ENCODE measurements at regions not wholly inside any gene's neighbourhood (a gene's known extent, or its start where the extent isn't known, plus 50 kb on each side); places are given as distances from the start of the nearest gene placed in this dataset.

GRCh38 chr20:18913701-18914100, 100.1 kb downstream of the SCP2D1 start:
- H3K27ac ChIP-seq = no peak overlapping the region
- H3K9me3 ChIP-seq = no peaks in the 10 kb centered on the region
- no peaks in the 10 kb centered on the region for H3K27me3 ChIP-seq
- TF ChIP-seq POLR2A (IDR thresholded peaks at IDR 0.05) = no peak
- TF ChIP-seq CTCF (IDR thresholded peaks at IDR 0.05) = no peak
- TF ChIP-seq POLR2AphosphoS5 (IDR thresholded peaks at IDR 0.05) = no peak
- no peaks in the 10 kb centered on the region for H3K36me3 ChIP-seq
- DNase-seq (ENCODE audit: low spot score in 2 of 2) = no peak
- no peaks in the 10 kb centered on the region for H3K4me1 ChIP-seq
- H3K4me3 ChIP-seq = no peak overlapping the region
- intact Hi-C loops (cut with DNase I; ENCODE audit: low total_unique reads) = no loop called here

- DNase-seq (ENCODE audit: low spot score in 2 of 2) = no peak
- H3K27ac ChIP-seq = no peak overlapping the region
- no peaks in the 10 kb centered on the region for H3K36me3 ChIP-seq
- no peaks in the 10 kb centered on the region for H3K4me1 ChIP-seq
- no peak for TF ChIP-seq CTCF (IDR thresholded peaks at IDR 0.05)
- TF ChIP-seq POLR2AphosphoS5 (IDR thresholded peaks at IDR 0.05) = no peak
- TF ChIP-seq POLR2A (IDR thresholded peaks at IDR 0.05) = no peak
- H3K27me3 ChIP-seq = no peaks in the 10 kb centered on the region
- no peaks in the 10 kb centered on the region for H3K9me3 ChIP-seq
- no peak overlapping the region for H3K4me3 ChIP-seq
- intact Hi-C loops (cut with DNase I; ENCODE audit: low total_unique reads) = no loop called here
Observed at GRCh38 chr20:18914796-18915195, 101.2 kb downstream of the SCP2D1 start.

- no peaks in the 10 kb centered on the region for H3K27me3 ChIP-seq
- H3K36me3 ChIP-seq = no peaks in the 10 kb centered on the region
- H3K4me1 ChIP-seq = no peaks in the 10 kb centered on the region
- DNase-seq (ENCODE audit: low spot score in 2 of 2) = no peak
- H3K9me3 ChIP-seq = no peaks in the 10 kb centered on the region
- H3K27ac ChIP-seq = no peak overlapping the region
- intact Hi-C loops (cut with DNase I; ENCODE audit: low total_unique reads) = no loop called here
- TF ChIP-seq CTCF (IDR thresholded peaks at IDR 0.05) = no peak
- no peak overlapping the region for H3K4me3 ChIP-seq
Observed at GRCh38 chr20:18916886-18917750, 103.5 kb downstream of the SCP2D1 start.

- H3K4me1 ChIP-seq = no peaks in the 10 kb centered on the region
- no peak for TF ChIP-seq CTCF (IDR thresholded peaks at IDR 0.05)
- TF ChIP-seq POLR2A (IDR thresholded peaks at IDR 0.05) = no peak
- no peak for TF ChIP-seq POLR2AphosphoS5 (IDR thresholded peaks at IDR 0.05)
- DNase-seq (ENCODE audit: low spot score in 2 of 2) = no peak
- no peaks in the 10 kb centered on the region for H3K9me3 ChIP-seq
- intact Hi-C loops (cut with DNase I; ENCODE audit: low total_unique reads) = no loop called here
- H3K27me3 ChIP-seq = no peaks in the 10 kb centered on the region
- H3K4me3 ChIP-seq = no peak overlapping the region
- H3K27ac ChIP-seq = no peak overlapping the region
- H3K36me3 ChIP-seq = no peaks in the 10 kb centered on the region
Observed at GRCh38 chr20:18919996-18920395, 106.4 kb downstream of the SCP2D1 start.

GRCh38 chr20:18921291-18921690, 107.7 kb downstream of the SCP2D1 start:
- DNase-seq (ENCODE audit: low spot score in 2 of 2) = no peak

More at GRCh38 chr20:18921291-18921690, 107.7 kb downstream of the SCP2D1 start:
- H3K27ac ChIP-seq = no peak overlapping the region
- TF ChIP-seq POLR2A (IDR thresholded peaks at IDR 0.05) (no peak), POLR2AphosphoS5 (IDR thresholded peaks at IDR 0.05) (no peak), CTCF (IDR thresholded peaks at IDR 0.05) (no peak)
- no peaks in the 10 kb centered on the region for H3K36me3 ChIP-seq
- H3K9me3 ChIP-seq = no peaks in the 10 kb centered on the region
- intact Hi-C loops (cut with DNase I; ENCODE audit: low total_unique reads) = no loop called here
- H3K4me3 ChIP-seq = no peak overlapping the region
- H3K27me3 ChIP-seq = no peaks in the 10 kb centered on the region
- H3K4me1 ChIP-seq = no peaks in the 10 kb centered on the region

Data from breast epithelium (tissue), 4 donors.